GM12892 (cell line): ENCODE measurements at regions not wholly inside any gene's neighbourhood (a gene's known extent, or its start where the extent isn't known, plus 50 kb on each side); places are given as distances from the start of the nearest gene placed in this dataset.

ENCODE experiments used
- POLR2A ChIP-seq: IDR thresholded peaks from 2 replicates; pipeline ENCODE4 v1.6.1; 2011; ENCODE audit warnings: low read depth, low read length, control low read depth
- TAF1 ChIP-seq: IDR thresholded peaks from 2 replicates; pipeline ENCODE4 v1.6.1; 2011; ENCODE audit warnings: low read depth, mild to moderate bottlenecking, control low read depth, low read length, borderline replicate concordance

- TF ChIP-seq TAF1 (no peak), POLR2A (no peak)
Measured at GRCh38 chr4:91973479-91974153, 330.1 kb upstream of the GRID2 start.
